ENCODE measurements at regions not wholly inside any gene's neighbourhood (a gene's known extent, or its start where the extent isn't known, plus 50 kb on each side); places are given as distances from the start of the nearest gene placed in this dataset.

DNA sequence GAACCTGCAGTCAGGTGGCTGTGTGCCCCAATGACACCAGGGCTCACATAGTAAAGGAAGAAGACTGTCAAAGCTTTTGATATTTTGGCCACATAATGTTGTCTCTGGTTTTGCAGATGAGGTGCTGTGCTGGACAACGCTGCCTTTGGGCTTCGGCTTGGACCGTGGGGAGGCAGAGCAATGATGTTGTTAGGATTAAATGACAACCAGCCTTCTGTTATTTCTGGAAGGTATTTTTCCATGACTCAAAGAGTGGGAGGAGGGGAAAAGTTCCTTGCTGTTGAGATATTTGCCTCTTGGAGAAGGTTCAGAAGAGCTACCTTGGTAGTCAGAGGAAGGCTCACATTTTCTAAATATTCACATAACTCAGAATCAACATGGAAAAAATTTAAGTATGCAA is 187.3 kb upstream of the GALNT2 start:
- TF ChIP-seq CTCF (tag by site-specific recombination; IDR thresholded peaks at IDR 0.05) (no peak), ZNF26 (tag by site-specific recombination; IDR thresholded peaks at IDR 0.05) (no peak), ZNF473 (tag by site-specific recombination; IDR thresholded peaks at IDR 0.05) (no peak), GLI4 (tag by site-specific recombination; IDR thresholded peaks at IDR 0.05) (no peak), ZNF10 (tag by site-specific recombination; IDR thresholded peaks at IDR 0.05) (no peak), MYNN (tag by site-specific recombination; IDR thresholded peaks at IDR 0.05; ENCODE audit: borderline replicate concordance) (no peak), BCL11A (tag by site-specific recombination; IDR thresholded peaks at IDR 0.05; ENCODE audit: low read depth) (no peak), ZNF274 (IDR thresholded peaks at IDR 0.05; ENCODE audit: low read length) (no peak), ZNF274 (tag by site-specific recombination; IDR thresholded peaks at IDR 0.05; ENCODE audit: borderline replicate concordance) (no peak), ZNF140 (tag by site-specific recombination; IDR thresholded peaks at IDR 0.05) (no peak)
- TF ChIP-seq, protein P1, sequence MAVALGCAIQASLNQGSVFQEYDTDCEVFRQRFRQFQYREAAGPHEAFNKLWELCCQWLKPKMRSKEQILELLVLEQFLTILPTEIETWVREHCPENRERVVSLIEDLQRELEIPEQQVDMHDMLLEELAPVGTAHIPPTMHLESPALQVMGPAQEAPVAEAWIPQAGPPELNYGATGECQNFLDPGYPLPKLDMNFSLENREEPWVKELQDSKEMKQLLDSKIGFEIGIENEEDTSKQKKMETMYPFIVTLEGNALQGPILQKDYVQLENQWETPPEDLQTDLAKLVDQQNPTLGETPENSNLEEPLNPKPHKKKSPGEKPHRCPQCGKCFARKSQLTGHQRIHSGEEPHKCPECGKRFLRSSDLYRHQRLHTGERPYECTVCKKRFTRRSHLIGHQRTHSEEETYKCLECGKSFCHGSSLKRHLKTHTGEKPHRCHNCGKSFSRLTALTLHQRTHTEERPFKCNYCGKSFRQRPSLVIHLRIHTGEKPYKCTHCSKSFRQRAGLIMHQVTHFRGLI (tag by site-specific recombination; IDR thresholded peaks at IDR 0.05), result no peak

All from HEK293 (cell line).